OCI-LY3 (cell line): ENCODE measurements at regions not wholly inside any gene's neighbourhood (a gene's known extent, or its start where the extent isn't known, plus 50 kb on each side); places are given as distances from the start of the nearest gene placed in this dataset.

Experiments
- H2AFZ ChIP-seq: fragments of 200-600, 300-600 bp; shearing (Covaris generic); 2 replicates; pipeline ENCODE4 v1.6.0; 2014; ENCODE audit warnings: antibody characterized with exemption, low read depth, low read length
- H3K27ac ChIP-seq: fragments of 200-600, 300-600 bp; sonication (generic); 2 replicates; pipeline ENCODE4 v1.5.1; 2014; ENCODE audit warnings: mild to moderate bottlenecking, low read length, moderate library complexity, mixed read lengths
- H3K27me3 ChIP-seq: fragments of 200-600, 300-600 bp; sonication (generic); 2 replicates; pipeline ENCODE4 v1.6.1; 2014; ENCODE audit warnings: low read depth, low read length, mixed read lengths
- H3K36me3 ChIP-seq: fragments of 200-600, 300-600 bp; sonication (generic); replicated peaks from 2 replicates; pipeline ENCODE3; 2014; ENCODE audit warnings: low read depth, low read length, mixed read lengths
- H3K4me1 ChIP-seq: fragments of 300-600, 200-600 bp; sonication (generic); 2 replicates; pipeline ENCODE4 v1.6.1; 2014; ENCODE audit warnings: low read length, mixed read lengths
- H3K4me2 ChIP-seq: fragments of 200-600, 300-600 bp; sonication (generic); 2 replicates; pipeline ENCODE4 v1.6.1; 2014; ENCODE audit warnings: low read length, mixed read lengths
- H3K4me3 ChIP-seq: fragments of 300-600, 200-600 bp; sonication (generic); 2 replicates; pipeline ENCODE4 v1.5.1; 2014; ENCODE audit warnings: antibody characterized with exemption, mild to moderate bottlenecking, low read length, moderate library complexity
- H3K79me2 ChIP-seq: fragments of 300-600, 200-600 bp; shearing (Covaris generic); 2 replicates; pipeline ENCODE4 v1.6.1; 2014; ENCODE audit warnings: mild to moderate bottlenecking, low read length, mixed read lengths
- H3K9ac ChIP-seq: fragments of 300-600, 200-600 bp; shearing (Covaris generic); 2 replicates; pipeline ENCODE4 v1.6.0; 2014; ENCODE audit warnings: mild to moderate bottlenecking, low read length, moderate library complexity
- H3K9me3 ChIP-seq: fragments of 200-600, 300-600 bp; shearing (Covaris generic); 2 replicates; pipeline ENCODE4 v1.6.1; 2014; ENCODE audit warnings: low read length, mixed read lengths; ENCODE audit not compliant: insufficient read depth
- H4K20me1 ChIP-seq: fragments of 200-600, 300-600 bp; sonication (generic); 2 replicates; pipeline ENCODE4 v1.6.1; 2016; ENCODE audit warnings: low read length, mixed read lengths; ENCODE audit not compliant: insufficient read depth
- CTCF ChIP-seq: fragments of 200-600, 300-600 bp; sonication (generic); IDR thresholded peaks from 2 replicates; pipeline ENCODE4 v1.5.1; 2014; ENCODE audit warnings: antibody characterized with exemption, low read length, low read depth
- EZH2phosphoT487 ChIP-seq: fragments of 200-600 bp; shearing (Covaris generic); IDR thresholded peaks from 2 replicates; pipeline ENCODE4 v1.6.1; 2018; ENCODE audit warnings: antibody characterized with exemption, mixed run types, low read depth

- Histone ChIP-seq H3K79me2 (no peaks in the 10 kb centered on the region), H3K36me3 (no peaks in the 10 kb centered on the region), H4K20me1 (no peaks in the 10 kb centered on the region), H3K4me3 (no peak overlapping the region), H3K4me1 (no peaks in the 10 kb centered on the region), H3K9ac (no peak overlapping the region), H3K9me3 (no peaks in the 10 kb centered on the region), H3K4me2 (no peak overlapping the region), H3K27ac (no peak overlapping the region), H3K27me3 (no peaks in the 10 kb centered on the region), H2AFZ (no peak overlapping the region)
- no peak for TF ChIP-seq CTCF
- no peak for TF ChIP-seq EZH2phosphoT487
These were observed 311.8 kb downstream of the SPRY2 start for GRCh38 chr13:80029170-80029569.

- Histone ChIP-seq H3K9me3 (no peaks in the 10 kb centered on the region), H3K27me3 (no peaks in the 10 kb centered on the region), H3K27ac (no peak overlapping the region), H2AFZ (no peak overlapping the region), H3K4me1 (no peaks in the 10 kb centered on the region), H3K4me2 (no peak overlapping the region), H3K36me3 (no peaks in the 10 kb centered on the region), H3K9ac (no peak overlapping the region), H4K20me1 (no peaks in the 10 kb centered on the region), H3K4me3 (no peak overlapping the region), H3K79me2 (no peaks in the 10 kb centered on the region)
- TF ChIP-seq EZH2phosphoT487 (no peak), CTCF (no peak)
These were observed 318.8 kb downstream of the SPRY2 start for GRCh38 chr13:80022146-80022545.

GRCh38 chr13:80012251-80012650 lies 328.7 kb downstream of the SPRY2 start:
- Histone ChIP-seq H4K20me1 (no peaks in the 10 kb centered on the region), H3K9ac (no peak overlapping the region), H2AFZ (no peak overlapping the region), H3K79me2 (no peaks in the 10 kb centered on the region), H3K4me1 (no peaks in the 10 kb centered on the region), H3K9me3 (peaks cover 6% of the 10 kb centered on the region; the same call in 1 of the 2 replicates), H3K27me3 (no peaks in the 10 kb centered on the region), H3K36me3 (no peaks in the 10 kb centered on the region), H3K4me3 (no peak overlapping the region), H3K4me2 (no peak overlapping the region), H3K27ac (no peak overlapping the region)
- no peak for TF ChIP-seq EZH2phosphoT487
- no peak for TF ChIP-seq CTCF

- Histone ChIP-seq H3K4me2 (no peak overlapping the region), H3K27ac (no peak overlapping the region), H4K20me1 (no peaks in the 10 kb centered on the region), H2AFZ (no peak overlapping the region), H3K4me1 (no peaks in the 10 kb centered on the region), H3K4me3 (no peak overlapping the region), H3K79me2 (no peaks in the 10 kb centered on the region), H3K27me3 (no peaks in the 10 kb centered on the region), H3K36me3 (no peaks in the 10 kb centered on the region), H3K9me3 (peaks cover 3% of the 10 kb centered on the region; the same call in 1 of the 2 replicates), H3K9ac (no peak overlapping the region)
- TF ChIP-seq CTCF: no peak
These were observed 329.3 kb downstream of the SPRY2 start for GRCh38 chr13:80011448-80012212.
